NCI-H2029 (cell line): ENCODE measurements at regions not wholly inside any gene's neighbourhood (a gene's known extent, or its start where the extent isn't known, plus 50 kb on each side); places are given as distances from the start of the nearest gene placed in this dataset.

Experiments used
- DNase-seq: peaks from one replicate; lab custom pipeline; 2025; lab: John Stamatoyannopoulos, UW

DNA sequence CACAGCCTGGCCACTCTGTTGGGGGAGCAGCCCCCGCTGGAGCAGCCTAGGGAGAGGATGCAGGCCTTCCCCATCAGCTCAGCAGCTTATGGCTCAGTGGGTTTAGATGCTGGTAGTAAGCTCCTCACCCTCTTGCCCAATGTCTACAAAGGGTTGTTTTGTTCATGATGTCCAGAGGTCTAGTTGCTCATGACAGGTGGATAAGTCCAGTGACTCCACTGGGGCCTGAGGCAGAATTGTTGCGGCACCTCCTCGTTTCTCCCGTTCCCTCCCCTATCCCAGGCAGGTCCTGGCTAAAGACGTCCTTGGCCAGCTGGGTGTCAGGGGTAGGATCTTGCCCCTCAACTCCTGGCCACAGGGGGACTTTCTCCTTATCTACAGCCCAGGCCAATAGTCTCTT, 233.5 kb upstream of the B3GAT1 start:
- no peak for DNase-seq

DNA sequence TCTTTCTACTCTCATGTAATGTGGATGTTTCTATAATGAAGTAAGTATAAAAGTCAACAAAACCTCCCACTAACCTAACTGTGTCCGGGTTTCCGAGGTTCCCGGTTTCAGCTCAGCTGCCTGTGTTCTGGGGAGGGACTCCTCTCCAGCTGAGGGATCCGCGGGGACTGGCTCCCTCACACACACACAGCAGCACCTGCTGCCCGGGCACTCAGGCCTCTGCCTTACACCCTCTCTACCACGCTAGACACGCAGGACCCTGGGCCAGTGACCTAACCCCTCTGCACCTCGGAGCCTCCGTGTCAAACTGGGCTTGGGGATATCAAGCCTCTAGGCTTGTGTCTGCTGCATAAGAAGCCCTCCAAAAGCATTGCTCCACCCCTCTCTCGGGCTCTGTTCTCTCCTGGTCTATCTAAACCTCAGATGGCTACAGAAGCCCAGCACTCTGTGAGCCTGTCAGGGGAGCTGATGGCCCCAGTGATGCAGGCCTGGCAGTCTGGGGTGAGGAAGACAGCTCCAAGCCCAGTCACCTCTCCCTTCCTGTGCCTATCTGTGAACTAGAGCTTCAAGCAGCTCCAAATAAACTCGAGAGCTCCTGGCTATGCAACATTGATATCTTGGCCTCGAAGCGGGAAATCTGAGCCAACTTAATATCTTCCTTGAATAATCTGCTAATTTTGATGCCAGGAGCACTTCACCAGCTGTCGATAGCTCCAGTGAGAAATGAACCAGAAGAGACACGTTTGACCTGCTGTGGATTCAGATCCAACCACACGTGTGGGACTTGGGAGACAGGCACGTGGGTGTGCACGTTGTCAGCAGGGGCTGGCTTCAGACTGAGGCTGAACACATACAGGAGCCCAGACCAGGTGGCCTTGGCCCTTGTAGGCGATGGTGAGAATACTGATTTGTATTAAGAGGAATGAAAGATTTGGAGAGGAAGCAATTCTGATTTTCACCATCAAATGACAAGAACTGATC, 232.7 kb upstream of the B3GAT1 start:
- DNase-seq = no peak

DNA sequence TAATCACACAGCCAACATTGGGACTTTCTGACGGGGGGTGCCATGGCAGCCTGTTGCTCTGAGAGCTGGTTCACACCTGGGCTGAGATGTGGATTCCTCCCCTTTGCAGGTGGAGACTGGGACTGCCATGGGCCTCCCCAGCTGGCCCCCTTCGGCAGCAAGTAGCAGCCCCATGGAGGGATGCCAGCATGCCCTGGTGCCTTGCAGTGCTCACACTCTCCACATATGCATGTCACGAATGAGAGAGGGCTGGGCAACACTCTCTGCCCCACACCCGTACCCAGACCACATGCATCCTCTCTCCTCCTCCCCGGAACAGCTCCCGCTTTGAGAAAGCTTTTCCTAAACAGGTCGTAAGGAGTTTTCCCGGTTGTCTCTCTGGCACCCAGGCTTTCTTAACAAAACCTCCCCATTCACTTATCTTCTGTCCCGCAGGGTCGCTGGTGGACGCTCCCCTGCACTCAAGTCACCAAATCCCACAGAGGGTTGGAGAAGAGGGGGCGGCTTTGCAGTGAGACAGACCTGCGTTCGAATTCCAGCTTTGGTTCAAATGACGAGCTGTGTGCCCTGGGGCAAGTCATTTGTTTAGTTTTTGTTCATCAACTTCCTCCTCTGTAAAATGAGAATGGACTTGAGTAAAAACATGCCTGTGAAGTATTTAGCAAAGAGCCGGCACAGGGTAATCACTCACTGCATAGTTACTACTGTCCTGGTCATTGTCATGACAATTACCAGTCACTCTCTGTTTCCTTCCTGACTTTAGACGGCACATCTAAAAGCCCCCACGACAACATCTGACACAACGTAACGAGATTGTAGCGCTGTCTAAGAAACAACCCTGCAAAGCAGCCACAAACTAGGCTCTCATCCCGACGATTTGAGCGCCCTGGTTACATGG, 231.3 kb upstream of the B3GAT1 start:
- DNase-seq = no peak

DNA sequence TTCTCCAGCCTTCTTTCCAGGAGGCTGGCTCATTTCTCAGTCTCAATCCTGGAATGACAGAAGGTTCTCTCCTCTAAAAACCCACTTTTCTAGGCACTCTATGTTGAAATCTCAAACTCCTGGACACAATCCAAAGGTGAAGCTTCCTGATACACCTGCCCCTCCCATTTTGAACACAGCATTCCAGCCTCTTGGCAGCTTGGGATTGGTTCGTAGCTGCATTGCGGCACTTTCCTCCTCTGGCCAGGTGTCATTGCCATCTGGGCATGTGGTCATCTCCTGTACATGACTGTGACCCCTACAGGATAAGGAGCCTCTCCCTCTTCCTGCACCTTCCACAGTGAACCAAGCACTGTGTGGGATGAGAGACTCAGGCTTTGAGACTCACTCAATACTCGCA, 230.2 kb upstream of the B3GAT1 start:
- DNase-seq = peak; percentile 13

DNA sequence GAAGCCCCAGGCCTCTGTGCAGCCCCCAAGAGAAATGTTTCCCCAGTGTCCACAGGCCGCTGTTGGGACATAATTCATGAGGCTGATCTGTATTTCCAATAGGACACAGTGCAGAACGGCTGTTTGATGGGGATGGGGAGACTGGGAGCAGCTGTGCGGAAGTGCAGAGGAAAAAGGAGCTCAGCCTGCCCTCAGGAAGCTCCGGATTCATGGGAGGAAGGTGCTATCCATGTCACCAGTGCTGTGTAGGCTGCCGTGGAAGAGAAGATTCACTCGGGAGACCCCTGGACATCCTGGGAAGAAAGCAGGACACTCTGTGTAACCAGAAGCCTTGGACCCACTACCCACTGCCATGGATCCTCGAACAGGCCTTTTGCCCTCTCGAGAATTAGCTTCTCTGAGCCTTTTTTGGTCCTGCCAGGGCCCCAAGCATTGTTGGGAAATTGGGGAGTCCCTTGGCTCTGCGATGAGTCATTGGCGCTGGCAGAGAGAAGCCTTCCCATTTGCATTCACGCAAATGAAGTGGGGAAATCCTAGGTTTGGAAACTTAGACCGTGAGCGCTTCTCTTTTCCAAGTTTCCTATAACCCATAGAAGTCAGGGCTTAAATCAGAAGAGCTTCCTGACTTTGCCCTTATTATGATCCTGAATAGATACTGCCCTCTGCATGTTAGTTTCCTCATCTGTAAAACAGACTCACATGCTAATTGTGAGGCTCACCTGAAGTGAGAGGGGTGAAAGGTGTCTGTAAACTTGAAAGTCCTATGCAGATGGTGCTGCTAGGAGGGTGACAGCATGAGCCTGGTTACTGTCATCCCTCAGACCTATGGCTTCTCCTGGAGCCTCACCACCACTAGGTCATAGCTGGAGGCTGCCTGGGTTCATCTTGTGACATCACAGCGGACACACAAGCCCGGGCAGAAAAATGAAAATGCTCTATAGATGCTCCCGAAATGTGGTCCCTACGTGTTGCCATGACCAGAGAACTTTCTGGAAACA, 229.2 kb upstream of the B3GAT1 start:
- no peak for DNase-seq

DNA sequence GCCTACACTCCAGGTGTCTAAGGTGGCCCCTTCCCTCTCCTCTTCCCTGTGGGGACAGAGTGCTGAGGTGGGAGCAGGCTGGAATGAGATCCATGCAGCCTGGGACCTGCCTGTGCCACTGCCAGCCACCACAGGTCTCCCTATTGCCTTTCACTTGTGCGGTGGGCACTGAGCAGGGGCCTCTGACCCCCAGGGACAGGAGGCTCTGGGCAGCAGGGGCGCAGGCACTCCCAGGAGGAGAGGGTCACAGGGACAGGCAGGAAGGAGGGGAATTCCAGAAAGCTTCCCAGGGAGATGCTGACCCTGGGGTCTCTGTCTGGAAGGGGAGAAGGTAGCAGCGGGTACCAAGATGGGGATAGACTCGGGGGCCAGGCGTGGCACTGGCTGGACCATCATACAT, 228.5 kb upstream of the B3GAT1 start:
- DNase-seq = no peak

DNA sequence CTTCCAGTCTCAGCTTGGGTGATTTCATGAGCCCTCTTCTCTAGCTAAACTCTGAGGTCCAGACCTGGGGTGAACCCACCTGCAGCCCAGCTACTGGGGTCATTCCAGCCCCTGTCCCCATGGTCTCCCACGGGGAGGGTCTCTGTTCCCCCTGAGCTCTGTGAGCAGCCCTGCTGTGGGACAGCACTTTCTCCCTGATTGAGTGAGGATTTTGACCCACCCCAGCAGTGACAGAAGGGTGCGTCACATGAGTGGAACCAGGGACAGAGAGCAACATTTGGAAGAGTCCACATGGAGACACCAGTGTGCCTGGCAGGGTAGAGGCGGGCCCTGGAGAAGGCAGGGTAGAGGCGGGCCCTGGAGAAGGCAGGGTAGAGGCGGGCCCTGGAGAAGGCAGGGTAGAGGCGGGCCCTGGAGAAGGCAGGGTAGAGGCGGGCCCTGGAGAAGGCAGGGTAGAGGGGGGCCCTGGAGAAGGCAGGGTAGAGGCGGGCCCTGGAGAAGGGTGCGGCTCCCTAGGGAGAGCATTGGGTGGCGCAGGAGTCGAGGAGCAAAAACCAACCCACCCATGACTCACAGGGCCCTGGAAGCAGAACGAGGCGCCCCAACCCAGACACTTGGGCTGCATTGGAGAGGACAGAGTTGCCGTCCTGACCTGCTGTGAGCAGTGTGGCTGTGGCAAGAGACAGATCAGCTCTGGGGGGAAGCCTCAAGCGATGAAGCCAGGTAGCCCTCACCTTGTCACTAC, 227.7 kb upstream of the B3GAT1 start:
- no peak for DNase-seq

DNA sequence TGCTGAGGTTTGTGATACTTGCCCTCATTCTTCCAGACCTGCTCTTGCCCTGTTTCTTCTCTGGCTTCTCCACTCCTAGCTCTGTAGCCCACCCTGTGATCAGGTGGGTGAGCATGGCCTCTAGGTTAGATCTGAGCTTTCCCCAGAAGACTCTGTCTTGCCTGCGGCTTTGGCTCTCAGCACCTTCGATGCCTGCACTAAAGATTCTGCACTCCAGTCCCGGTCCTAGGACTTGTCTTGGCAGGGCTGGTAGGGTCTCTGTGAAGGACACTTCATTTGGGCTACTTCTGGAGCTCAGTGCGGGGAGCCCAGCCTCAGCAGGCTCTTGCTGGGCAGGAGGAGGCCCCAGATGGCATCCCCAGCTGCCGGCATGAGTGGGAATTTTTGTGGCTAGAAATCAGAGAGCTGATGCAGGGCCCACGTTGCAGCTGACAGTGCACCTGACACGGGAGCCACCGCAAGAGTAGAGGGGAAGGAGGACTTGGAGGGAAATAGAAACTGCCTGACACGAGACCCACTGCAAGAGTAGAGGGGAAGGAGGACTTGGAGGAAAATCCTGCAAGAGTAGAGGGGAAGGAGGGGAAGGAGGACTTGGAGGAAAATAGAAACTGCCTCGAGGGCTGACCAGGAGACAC, 226.9 kb upstream of the B3GAT1 start:
- DNase-seq = no peak

DNA sequence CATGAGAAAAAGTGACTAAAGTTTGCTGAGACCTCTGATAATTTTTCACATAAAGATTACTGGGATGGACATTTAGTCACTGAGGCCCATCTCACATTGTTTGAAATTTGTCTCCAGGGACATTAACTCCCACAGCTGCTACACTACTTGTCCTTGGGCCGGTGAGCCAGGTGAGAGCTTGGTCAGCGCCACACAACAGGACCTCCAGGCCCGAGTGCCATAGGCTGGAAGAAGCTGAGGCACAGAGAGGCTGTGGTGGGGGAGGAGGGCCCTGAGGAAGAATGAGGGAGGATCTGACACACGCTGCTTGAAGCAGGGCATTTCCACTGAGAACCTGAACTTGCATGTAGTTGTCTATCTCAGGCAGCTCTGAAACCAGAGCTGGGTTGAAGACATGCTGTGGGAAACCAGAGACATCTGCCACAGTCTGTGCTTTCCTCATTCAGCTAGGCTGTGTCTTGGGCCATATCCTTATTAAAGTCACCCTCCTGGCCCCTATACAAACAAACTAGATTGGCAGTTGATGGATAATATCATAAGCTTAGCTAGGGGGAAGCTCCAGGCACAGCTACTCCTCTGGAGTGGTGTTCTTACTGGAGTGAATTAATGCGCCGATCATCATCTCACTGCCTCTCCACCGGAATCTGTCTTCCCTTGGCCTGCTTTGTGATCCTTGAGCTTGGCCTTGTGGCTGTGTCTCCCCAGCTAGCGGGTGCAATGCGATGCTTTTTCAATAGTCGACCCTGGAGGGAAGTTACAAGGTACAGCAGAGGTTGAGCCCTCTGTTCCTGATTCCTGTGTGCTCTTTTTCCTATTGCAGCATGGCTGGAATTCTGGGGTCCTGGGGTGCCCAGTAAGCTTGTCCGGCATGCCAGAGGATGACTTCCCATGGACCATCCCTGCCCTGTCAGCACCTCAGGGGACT, 225.3 kb upstream of the B3GAT1 start:
- DNase-seq = no peak

DNA sequence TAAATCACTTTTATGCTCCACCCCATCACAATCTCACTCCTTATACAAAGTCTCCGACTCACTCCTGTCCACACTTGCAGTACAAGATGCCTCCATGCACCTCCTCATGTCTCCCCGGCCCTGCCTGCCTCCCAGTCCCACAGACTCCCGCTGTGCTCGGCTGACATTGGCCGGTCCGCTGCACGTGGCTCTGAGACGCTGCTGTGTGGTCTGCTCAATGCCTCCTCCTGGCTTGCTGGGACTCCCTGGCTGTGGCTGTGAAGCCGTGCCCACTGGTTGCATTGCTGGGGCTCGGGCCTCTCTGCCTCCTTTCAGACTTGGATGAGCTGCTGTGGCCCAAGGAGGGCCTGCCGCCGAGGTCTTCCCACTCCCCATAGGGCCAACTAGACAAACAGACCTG, 224.0 kb upstream of the B3GAT1 start:
- no peak for DNase-seq

DNA sequence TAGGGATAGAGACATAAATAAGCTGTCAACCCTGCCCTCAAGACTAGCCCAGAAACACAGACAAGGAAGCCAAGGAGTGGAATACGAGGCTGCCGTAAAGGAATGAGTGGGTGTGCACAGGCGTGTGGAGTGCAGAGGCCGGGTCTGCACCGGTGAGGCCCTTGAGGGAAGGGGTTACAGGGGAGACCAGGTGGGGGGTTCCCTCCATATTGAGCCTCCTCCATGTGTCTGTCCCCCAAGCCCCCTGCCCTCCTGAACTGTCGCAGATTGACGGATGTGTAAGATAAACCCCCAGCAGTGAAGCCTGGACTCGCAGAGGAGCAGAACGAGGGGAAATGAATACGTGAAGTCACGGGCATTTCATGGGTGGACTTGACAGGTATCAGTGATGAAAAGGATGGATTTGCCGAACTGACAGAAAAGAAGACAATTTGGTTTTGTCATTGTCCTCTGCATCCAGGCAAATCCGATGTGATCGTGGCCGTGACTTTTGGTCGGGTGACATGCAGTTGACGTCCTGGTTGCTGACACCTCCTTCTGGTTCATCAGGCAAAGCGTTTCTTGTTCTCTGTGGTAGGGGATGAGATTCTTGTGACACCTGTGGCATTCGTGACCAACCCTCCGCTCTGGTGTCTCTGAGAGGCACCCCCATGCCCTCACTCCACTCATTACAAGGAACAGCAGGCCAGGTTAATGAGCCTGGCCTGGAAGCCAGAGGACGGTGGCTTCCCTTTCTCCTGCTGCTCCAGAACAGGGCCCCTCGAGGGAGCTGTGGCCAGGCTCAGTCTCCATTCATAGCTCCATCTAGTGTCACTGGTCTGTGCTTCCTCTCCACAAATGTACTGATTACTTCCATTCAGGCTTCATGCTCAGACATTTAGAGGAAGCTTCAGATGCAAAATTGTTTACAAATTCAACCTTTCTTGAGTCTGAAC, 223.1 kb upstream of the B3GAT1 start:
- no peak for DNase-seq

DNA sequence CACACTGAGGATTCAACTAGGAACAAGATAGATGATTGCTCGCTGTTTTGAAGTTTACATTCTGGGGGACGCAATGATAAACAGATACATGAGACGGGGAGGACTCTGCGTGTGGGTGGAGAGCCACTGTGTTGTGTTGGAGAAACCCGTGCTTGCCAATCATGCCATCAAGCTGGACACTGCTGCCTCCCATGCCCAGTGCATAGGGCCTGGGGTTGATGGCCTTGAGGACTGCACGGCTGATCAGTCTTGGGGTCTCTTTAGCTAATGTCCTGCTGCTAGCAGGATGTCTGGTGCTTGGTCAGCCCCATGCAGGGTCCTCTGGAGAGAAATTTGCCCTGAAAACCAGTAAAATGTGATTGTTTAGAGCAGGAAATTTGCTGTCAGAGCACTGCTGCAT, 221.2 kb upstream of the B3GAT1 start:
- DNase-seq = no peak

DNA sequence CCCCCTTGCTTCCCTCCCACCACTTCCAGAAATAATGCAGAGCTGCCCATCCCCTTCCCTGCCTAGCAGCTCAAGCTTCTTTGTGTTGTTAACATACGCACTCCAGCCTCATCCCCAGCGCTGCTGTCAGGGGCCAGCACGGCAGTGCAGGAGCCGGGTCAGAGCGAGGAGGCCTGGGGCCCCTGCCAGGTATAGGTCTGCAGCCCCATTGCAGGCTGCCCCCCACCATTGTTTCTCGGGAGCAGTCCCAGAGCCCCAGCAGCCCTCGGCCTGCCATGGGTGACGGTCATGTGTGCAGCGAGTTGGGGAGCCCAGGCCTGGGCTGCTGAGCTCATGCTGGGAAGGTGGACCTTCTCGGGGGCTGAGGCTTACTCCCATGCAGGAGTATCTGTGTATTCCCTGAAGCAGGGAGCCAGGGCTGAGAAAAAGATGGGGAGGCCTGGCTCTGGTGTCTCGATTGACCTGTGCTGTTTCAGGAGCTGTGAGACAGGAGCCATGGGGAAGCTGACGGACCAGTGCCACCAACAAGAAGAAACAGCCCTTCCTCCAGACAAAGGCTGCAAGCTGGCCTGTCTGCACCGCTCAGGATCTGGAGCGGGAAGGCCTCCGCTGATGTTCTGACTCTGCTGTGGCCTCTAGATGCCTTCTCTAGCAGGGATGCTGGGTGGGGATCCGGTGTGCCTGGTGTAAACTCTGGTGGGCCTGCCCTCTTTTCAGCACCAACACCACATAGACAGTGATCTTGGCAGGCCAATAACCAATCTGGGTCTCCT, 220.5 kb upstream of the B3GAT1 start:
- DNase-seq = no peak

DNA sequence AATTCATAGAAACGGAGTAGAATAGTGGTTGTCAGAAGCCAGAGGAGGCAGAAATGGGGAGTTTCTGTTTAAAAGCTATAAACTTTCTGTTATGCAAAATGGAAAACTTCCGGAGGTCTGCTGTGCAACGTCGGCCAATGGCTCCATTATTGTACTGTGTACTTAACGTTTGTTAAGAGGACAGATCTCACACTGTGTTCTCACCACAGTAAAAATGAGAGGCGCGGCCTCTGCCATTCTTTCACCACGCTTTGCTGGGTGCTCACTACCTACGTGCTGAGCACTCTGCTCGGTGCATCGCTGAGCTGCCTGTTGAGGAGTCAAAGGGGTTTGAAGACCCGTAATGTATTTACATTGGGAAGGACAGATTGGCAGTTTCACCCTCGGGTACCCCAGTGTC, 218.8 kb upstream of the B3GAT1 start:
- no peak for DNase-seq

DNA sequence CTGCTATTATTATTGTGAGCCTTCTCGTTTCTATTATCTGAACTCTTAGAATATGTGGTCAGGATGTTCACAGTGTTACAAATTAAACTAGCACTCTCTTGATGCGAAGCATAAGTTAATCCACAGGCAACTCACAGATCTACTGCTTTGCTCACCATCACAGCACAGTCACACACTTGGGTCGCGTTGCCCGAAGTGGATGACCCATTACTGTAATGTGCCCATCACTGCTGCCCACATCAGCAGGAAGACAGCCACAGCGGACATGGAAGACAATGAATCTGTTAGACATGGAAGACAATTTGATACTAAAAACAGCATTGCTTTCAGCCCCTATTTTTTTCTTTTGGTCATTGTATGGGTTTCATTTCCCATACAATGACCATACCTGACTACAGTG, 216.4 kb upstream of the B3GAT1 start:
- no peak for DNase-seq

DNA sequence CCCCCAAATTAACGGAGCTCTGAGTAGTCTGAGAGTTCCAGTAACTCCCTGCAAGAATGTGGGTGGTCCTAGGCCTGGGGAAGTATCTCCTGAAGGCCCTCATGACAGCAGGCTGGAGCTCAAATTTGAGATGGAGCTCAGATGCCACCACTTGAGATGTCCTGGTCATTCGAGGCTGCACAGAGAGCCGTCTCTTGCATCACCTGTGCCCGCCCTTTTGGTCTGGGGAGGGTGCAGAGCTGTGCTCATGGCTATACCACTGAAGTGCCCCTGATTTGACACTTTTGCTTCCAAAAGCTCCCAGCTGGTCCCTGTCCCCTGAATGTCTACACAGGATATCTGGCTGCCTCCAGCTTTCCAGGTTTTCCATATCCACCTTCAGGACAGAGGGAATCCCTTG, 214.0 kb upstream of the B3GAT1 start:
- no peak for DNase-seq

DNA sequence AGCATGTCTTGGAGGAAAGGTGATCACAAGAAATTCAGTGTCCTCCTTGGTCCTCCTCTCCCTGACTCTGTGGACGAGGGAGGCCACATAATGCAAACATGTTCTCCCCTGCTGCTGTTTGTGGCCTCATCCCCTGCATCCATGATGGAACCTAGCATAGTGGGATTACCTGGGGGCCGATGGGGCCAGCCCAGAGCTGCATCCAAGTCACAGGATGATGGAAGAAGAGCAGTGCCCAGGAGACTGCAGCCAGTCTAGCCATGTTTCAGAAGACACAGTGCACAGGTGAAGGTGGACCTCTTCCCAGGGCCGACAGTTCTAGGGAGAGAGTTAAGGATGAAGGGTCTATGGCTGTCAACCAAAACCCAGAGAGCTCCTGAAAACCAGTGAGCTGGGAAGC, 213.6 kb upstream of the B3GAT1 start:
- no peak for DNase-seq

DNA sequence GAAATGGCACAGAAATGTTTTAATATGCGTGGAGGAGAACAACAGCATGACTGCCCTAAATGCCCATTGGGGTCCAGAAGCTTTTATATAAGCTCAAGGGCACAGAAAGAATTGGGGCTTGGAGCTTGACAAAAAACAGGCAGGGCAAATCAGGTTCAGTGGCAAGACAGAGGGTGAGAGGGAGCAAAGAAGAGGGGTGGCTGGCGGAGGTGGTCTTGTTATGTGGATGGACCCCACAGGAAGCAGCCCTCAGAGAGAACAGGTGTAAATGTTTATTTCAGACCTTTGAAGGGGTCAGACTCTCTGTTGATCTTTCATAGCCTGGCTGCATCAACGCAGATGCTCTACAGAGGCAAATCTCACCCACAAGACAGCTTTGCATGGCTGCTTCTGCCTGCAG, 213.1 kb upstream of the B3GAT1 start:
- DNase-seq = no peak
